Left kidney (tissue), 1 donor: ENCODE measurements at regions not wholly inside any gene's neighbourhood (a gene's known extent, or its start where the extent isn't known, plus 50 kb on each side); places are given as distances from the start of the nearest gene placed in this dataset.
"Not testable (repeated sequence)": the region's sequence is repeated elsewhere in the genome, so short reads cannot be mapped to it uniquely, and the experiment has no call there.

Experiments
- DNase-seq: peaks from one replicate; pipeline ENCODE4 v3.0.0-alpha.2; 2013

DNA sequence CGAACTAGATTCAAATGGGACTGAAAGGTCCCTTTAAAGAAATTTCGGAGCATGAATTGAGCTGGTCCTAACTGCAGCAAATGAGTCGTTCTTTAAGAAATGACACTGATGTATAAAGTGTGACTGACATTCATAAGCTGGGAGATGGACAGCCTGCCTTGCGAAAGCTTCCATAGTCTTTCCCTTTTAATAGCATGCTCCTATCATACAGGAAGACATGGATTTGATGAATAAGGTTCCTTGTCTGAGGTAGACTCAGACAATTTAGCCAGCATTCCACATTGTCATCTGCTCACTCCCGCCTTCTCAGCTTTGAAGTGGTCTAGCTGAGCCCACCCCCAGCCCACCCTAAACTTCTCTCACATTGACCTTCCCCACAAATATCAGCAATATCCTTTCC lies 264.9 kb downstream of the TSN start:
- DNase-seq = no peak

- no peak for DNase-seq
Observed at GRCh38 chr2:122021941-122022340, 266.5 kb downstream of the TSN start.

DNA sequence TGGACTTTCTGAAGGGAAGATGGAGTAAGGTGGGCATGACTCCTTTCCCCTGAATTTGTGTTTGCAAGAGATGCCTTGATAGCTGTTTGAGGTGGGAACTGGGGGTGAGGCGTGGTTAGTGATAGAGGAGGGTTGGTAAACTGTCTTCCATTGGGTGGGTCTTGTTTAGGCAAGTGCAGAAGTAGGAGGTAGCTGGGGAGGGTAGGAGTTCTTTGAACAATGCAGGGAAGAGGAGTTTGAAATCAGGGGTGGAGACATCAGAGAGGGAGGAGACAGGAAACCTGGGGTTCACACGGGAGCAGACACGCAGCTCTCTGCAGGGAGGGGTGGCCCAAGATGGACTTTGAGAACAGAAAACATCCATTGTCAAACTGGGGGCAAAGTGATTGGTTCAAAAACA lies 267.1 kb downstream of the TSN start:
- DNase-seq = no peak

DNA sequence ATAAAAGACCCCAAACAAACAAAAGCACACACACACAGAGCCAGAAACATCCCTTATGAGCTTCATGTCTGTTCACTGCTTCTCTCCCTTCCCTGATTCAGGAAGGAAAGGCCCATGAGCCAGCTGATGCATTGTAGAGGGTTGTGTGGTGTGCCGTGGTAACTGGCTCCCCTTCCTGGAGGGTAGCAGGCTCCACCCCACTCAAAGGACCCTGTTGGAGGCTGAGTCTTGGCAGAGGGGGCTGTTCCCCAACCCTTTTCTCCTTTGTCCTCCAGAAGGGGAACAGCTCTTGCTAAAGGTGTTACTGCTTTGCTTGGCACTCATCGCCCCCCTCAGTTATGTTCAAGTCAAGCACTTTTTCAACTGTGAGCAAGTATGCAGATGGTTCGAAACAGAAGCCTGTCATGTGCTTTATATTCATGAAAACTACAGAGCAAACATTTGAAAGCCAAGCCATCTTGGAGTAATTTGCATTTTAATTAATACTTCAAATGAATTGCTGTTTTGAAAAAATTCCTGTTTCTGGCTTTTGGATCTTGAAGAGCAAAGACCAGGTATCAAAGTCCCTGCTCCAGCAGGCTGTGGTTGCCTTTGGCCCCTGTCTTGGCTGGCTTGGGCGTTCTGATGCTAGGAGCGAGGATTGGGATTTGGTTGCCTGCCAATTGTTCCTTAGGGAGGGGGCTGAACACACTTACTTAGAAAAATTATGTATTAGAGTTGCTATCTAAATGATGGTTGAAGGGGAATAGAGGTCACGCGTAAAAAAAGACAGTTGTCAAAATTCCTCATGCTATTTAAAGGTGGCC lies 267.8 kb downstream of the TSN start:
- DNase-seq = no peak

DNA sequence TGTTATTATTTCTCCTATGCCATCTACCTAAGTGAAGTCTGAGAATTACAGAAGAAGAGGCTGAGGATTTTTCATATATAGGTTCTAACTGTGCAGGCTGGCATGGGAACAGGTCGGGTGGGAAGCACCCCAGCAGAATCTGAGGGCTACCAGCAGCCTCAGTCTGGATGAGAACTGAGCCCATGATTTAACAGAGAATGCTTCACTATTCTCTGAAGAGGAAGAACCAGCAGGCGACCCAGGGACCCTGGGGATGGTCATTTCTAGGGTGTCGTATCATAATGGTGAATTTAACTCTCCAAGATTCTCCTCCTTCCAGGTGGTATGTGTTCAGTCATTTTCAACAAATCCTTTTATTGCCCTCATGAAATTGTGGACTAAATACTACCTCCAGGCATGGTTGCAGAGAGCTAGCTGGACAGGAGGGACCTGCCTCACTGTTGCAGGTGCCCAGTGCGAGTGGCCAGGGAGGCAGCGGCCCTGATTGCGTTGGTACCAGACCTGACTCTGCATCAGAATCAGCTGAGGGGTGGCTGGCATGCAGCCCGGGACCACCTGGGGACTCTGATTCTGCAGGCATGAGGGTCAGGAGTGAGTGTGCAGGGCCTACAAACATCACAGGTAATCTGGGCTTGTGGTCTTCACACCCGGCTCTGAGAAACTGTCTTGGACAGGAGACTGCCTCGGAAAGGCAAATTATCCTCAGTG lies 272.2 kb downstream of the TSN start:
- no peak for DNase-seq

GRCh38 chr2:122028371-122029100 lies 273.1 kb downstream of the TSN start:
- DNase-seq = no peak

DNA sequence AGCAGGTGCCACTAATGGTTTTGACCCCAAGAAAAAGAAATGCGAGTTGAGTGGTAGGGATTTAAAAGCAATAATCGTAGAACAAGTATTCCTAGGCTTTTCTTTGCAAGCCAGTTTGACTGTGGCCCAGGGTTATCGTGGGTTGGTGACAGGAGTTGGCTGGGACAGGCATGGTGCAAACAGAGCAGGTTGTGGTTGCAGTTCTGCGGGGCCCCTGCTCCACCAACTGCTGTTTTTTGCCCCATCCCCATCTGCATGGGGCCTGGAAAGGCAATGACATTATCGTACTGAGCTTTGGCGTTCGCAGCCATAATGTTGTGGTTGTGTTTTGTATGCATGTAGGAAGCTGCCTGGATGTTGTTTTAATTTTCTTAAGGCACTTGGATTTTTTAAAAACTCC lies 274.0 kb downstream of the TSN start:
- DNase-seq = no peak

DNA sequence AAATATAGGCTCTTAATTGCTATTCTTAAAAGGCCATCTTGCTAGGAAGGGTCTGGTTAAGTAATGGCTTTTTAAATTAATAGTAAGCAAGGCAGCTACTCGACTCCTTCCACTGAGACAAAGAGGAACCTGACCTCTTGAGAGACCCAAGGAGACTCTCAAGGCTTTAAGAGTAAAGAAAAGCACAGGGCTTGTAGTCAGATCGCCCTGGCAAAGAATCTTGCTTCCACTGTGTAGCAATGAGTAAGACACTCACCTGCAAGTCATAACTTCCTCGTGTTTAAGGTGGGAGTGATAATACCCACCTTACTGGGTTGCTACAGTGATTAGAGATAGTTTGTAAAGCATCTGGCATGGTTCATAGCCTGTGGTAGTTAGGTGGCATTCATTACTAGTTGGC lies 274.5 kb downstream of the TSN start:
- no peak for DNase-seq

- DNase-seq = no peak
Observed at GRCh38 chr2:122031544-122032263, 276.3 kb downstream of the TSN start.

- DNase-seq = no peak
Observed at GRCh38 chr2:122032264-122032645, 276.8 kb downstream of the TSN start.

DNA sequence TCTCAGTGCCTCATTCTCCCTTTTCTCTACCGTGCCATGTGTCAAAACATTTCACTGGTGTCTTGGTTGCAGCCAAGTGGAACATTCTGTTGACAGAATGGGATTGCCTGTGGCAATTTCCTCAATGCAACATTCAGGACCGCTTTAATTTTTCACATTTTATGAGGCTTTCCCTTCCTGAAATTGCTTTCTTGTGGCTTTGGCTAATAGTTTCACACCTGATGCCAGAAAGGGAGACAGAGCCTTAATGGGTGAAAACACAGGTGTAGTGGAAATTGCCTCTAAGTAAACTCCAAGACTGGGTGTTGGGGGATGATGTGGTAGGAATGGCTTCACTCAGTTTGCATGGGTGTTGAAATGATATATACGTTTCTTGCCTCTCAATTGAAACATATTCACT lies 278.3 kb downstream of the TSN start:
- no peak for DNase-seq

DNA sequence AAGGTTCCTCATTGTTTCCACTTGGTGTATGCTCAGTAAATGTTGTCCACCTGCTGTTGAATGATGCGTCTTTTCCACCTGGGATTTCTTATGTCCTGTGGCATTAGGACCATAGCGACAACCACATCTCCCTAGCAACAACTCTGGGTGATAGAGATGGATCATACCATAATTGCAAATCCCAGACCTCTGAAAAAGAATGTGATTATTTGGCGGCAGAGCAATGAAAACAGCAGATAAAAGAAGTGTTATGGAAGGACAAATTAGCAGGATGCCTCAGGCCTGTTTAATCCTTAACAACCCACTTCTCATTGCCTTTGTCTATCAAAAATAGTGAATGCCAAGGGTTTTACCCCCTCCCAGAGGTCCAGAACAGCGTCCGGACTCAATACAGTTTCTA lies 278.9 kb downstream of the TSN start:
- no peak for DNase-seq

- no peak for DNase-seq
Observed at GRCh38 chr2:122034777-122035176, 279.3 kb downstream of the TSN start.

GRCh38 chr2:122038816-122039215 lies 283.4 kb downstream of the TSN start:
- DNase-seq = not testable (repeated sequence)

GRCh38 chr2:122041455-122041854 lies 286.0 kb downstream of the TSN start:
- DNase-seq = no peak

- not testable (repeated sequence) for DNase-seq
Observed at GRCh38 chr2:122051659-122052058, 296.2 kb downstream of the TSN start.

DNA sequence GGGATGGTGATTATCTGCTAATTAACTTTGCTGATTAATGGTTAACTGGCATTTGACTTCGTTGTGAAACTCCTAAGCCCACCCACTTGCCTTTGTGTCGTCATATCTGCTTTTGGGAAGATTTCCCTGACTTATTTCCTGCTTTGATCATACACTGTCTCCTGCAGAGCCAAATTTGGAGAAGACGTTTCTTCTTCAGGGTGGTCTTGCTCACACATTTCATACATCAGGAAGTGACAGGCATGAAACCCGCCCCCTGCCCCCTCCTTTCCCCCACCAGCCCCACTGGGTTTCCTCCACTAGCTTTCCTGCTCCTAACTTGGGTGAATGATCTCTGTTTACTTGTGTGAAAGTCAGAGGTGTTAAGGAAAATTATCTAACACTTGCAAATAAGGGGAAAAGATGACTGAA lies 300.1 kb downstream of the TSN start:
- DNase-seq = no peak

DNA sequence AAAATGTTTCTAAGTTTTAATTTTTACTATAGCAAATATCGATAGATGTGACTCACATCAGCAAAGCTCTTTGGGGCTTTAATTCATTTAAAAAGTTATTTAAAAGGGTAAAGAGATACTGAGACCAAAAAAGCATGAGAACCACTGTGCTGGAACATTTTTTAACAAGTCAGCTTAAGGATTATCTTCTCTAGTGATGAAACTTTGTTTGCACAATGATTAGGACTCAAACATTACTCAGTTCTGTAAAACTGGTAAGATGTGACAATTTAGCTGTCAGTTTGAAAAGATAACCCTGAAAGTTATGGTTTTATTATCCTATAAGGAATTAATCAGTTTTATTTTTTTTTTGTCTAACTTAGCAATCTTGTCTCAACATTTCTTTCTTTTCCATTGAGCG lies 301.4 kb downstream of the TSN start:
- DNase-seq = no peak

GRCh38 chr2:122061206-122061605 lies 305.8 kb downstream of the TSN start:
- no peak for DNase-seq

- no peak for DNase-seq
Observed at GRCh38 chr2:122061831-122062230, 306.4 kb downstream of the TSN start.

- DNase-seq = no peak
Observed at GRCh38 chr2:122062506-122062905, 307.1 kb downstream of the TSN start.

GRCh38 chr2:122063716-122064115 lies 308.3 kb downstream of the TSN start:
- no peak for DNase-seq
